Kidney epithelial cell (primary cell): ENCODE measurements at regions not wholly inside any gene's neighbourhood (a gene's known extent, or its start where the extent isn't known, plus 50 kb on each side); places are given as distances from the start of the nearest gene placed in this dataset.

Experiments
- DNase-seq: peaks from one replicate; pipeline ENCODE4 v3.0.0-alpha.2; 2010; ENCODE audit warnings: low read depth
- H3K27me3 ChIP-seq: 2 replicates; pipeline ENCODE4 v1.6.0; 2011; ENCODE audit warnings: low read length; ENCODE audit not compliant: control insufficient read depth, insufficient read depth
- H3K36me3 ChIP-seq: 2 replicates; pipeline ENCODE4 v1.5.1; 2011; ENCODE audit warnings: low read length; ENCODE audit not compliant: control insufficient read depth, insufficient read depth
- H3K4me3 ChIP-seq: 2 replicates; pipeline ENCODE4 v1.5.1; 2011; ENCODE audit warnings: low read depth, mild to moderate bottlenecking, control low read depth, low read length
- CTCF ChIP-seq: IDR thresholded peaks from 2 replicates; pipeline ENCODE4 v1.5.1; 2011; ENCODE audit warnings: mild to moderate bottlenecking, moderate library complexity, low read length, control low read depth, inconsistent platforms; ENCODE audit not compliant: insufficient read depth, poor library complexity, severe bottlenecking

- TF ChIP-seq CTCF, result no peak
- Histone ChIP-seq H3K36me3 (no peaks in the 10 kb centered on the region), H3K27me3 (no peaks in the 10 kb centered on the region), H3K4me3 (no peak overlapping the region)
- DNase-seq, result no peak
These were observed 54.2 kb upstream of the ADAMTS5 start for GRCh38 chr21:27021046-27021445.

- TF ChIP-seq CTCF, result no peak
- Histone ChIP-seq H3K36me3 (no peaks in the 10 kb centered on the region), H3K27me3 (no peaks in the 10 kb centered on the region), H3K4me3 (no peak overlapping the region)
- no peak for DNase-seq
These were observed 50.4 kb upstream of the ADAMTS5 start for GRCh38 chr21:27017246-27017645.
